ENCODE measurements at regions not wholly inside any gene's neighbourhood (a gene's known extent, or its start where the extent isn't known, plus 50 kb on each side); places are given as distances from the start of the nearest gene placed in this dataset.

- no peak overlapping the region for H3K4me3 ChIP-seq (replicated peaks in 1 of 2; ENCODE audit: low read depth in 2 of 2, low read length in 2 of 2)
- DNase-seq (ENCODE audit: low read depth in 2 of 2): no peak
- no peak for TF ChIP-seq CTCF (IDR thresholded peaks at IDR 0.05; ENCODE audit: low read depth, low read length)
These were observed 301.7 kb upstream of the CPEB2 start for GRCh38 chr4:14700544-14700943.

DNA sequence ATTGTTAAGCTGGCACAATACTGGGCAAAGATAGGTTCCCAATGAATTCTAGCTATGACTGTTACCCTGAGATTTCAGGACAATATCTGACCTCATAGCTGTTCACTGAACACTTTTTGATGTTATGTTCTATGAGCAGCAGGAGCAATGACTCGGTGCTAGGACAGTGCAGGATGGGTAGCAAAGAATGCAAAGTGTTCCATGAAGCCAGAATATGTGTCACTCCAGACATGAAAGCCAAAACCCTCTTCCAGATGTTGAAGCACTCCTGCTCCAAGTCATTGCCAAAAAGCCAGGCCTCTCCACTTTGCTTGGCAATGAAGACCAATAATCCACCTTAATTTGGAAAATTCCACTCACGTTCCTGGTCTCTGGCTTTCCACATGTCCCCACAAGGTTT, 300.9 kb upstream of the CPEB2 start:
- no peak for TF ChIP-seq CTCF (IDR thresholded peaks at IDR 0.05; ENCODE audit: low read depth, low read length)
- DNase-seq (ENCODE audit: low read depth in 2 of 2): peak in 1 of 2 donors; percentile 11
- no peak overlapping the region for H3K4me3 ChIP-seq (replicated peaks in 1 of 2; ENCODE audit: low read depth in 2 of 2, low read length in 2 of 2)

GRCh38 chr4:14701896-14702295, 300.4 kb upstream of the CPEB2 start:
- peak in 1 of 2 donors; percentile 6 for DNase-seq (ENCODE audit: low read depth in 2 of 2)
- H3K4me3 ChIP-seq (replicated peaks in 1 of 2; ENCODE audit: low read depth in 2 of 2, low read length in 2 of 2): no peak overlapping the region
- TF ChIP-seq CTCF (IDR thresholded peaks at IDR 0.05; ENCODE audit: low read depth, low read length): no peak

DNA sequence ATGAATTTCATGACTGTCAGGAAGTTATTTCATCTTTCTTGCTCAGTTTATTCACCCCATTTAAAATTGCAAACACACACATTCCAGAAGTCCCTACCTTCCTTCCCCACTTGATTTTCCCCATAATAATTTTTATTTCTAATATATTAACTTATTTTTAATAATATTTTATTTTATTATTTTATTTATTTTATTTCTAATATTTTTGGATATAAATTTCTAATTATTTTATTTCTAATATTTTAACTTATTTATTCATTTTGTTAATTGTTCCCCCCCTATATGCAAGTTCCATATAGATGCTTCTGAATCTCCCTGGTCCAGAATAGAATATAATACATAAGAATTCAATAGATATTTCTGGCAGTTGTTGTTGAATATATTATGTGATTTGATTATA, 293.7 kb upstream of the CPEB2 start:
- no peak for TF ChIP-seq CTCF (IDR thresholded peaks at IDR 0.05; ENCODE audit: low read depth, low read length)
- DNase-seq (ENCODE audit: low read depth in 2 of 2): no peak
- H3K4me3 ChIP-seq (replicated peaks in 1 of 2; ENCODE audit: low read depth in 2 of 2, low read length in 2 of 2): no peak overlapping the region

DNA sequence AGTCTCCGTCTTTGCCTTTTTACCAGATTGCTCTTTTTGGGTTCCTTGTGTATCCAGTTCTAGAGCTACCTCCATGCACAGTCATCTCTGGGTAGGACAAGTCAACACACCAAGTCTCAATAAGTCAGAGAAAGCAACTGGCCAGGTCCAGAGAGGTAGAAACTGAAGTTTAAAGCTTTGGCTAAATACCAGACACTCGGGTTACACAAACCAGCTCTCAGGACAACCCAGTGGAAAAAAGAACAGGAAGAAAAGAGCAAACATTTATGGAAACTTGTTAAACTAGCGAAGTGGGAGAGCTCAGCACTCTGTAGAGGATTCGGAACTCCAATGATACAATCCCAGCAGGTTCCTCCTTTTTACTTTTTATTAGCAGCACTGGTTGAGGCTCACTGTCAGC, 291.0 kb upstream of the CPEB2 start:
- DNase-seq (ENCODE audit: low read depth in 2 of 2): no peak
- no peak for TF ChIP-seq CTCF (IDR thresholded peaks at IDR 0.05; ENCODE audit: low read depth, low read length)
- no peak overlapping the region for H3K4me3 ChIP-seq (replicated peaks in 1 of 2; ENCODE audit: low read depth in 2 of 2, low read length in 2 of 2)

- no peak for TF ChIP-seq CTCF (IDR thresholded peaks at IDR 0.05; ENCODE audit: low read depth, low read length)
- DNase-seq (ENCODE audit: low read depth in 2 of 2): no peak
- H3K4me3 ChIP-seq (replicated peaks in 1 of 2; ENCODE audit: low read depth in 2 of 2, low read length in 2 of 2): no peak overlapping the region
These were observed 285.6 kb upstream of the CPEB2 start for GRCh38 chr4:14716691-14717090.

DNA sequence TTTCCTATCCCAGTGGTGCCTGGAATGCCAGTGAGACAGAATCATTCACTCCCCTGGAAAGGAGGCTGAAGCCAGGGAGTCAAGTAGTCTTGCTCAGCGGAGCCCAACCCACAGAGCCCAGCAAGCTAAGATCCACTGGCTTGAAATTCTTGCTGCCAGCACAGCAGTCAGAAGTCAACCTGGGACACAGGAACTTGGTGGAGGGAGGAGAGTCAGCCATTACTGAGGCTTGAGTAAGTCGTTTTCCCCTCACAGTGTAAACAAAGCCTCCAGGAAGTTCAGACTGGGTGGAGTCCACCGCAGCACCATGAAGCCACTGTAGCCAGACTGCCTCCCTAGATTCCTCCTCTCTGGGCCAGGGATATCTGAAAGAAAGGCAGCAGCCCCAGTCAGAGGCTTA, 283.2 kb upstream of the CPEB2 start:
- peak; percentile 29 to 77 for DNase-seq (ENCODE audit: low read depth in 2 of 2)
- no peak overlapping the region for H3K4me3 ChIP-seq (replicated peaks in 1 of 2; ENCODE audit: low read depth in 2 of 2, low read length in 2 of 2)
- no peak for TF ChIP-seq CTCF (IDR thresholded peaks at IDR 0.05; ENCODE audit: low read depth, low read length)

All from cardiac fibroblast (primary cell).